KG1 (cell line): ENCODE measurements at regions not wholly inside any gene's neighbourhood (a gene's known extent, or its start where the extent isn't known, plus 50 kb on each side); places are given as distances from the start of the nearest gene placed in this dataset.
"Not testable (repeated sequence)": the region's sequence is repeated elsewhere in the genome, so short reads cannot be mapped to it uniquely, and the experiment has no call there.

Source experiments
- DNase-seq: peaks from one replicate; lab custom pipeline; 2025; lab: John Stamatoyannopoulos, UW

DNA sequence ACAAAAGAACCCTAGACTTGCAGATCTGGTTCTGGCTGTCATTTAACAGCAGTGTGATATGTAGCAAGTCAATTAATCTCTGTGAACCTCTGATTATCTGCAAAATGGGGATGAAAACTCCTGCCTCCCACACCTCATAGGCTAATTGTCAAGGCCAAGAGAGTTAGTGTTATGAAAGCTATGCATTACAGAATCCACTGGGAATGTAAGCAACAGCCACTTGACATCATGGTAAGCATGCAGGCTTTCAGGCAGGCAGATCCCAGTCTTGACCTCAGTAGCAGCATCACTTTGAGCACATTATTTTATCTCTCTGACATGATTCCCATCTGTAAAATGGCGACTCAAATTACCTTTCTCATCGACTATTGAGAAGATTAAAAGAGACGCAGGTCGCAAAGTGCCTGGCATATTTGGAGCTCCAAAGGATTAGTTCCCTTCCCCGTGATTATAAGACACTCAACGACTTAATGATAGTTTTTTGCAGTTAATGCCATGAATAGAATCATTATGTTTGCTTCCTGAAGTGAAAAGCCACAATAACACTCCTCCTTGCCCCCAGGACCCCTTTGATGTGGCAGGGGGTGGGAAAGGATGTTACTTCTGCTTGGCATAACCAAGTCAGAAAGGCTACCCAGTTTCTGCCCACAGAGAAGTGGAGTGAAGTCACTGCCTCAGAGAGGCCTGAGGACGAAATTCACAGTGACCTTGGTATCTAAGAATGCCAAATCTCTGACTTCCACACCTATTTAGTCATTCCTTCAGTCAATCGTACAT, 273.0 kb upstream of the NFIA start:
- no peak for DNase-seq

DNA sequence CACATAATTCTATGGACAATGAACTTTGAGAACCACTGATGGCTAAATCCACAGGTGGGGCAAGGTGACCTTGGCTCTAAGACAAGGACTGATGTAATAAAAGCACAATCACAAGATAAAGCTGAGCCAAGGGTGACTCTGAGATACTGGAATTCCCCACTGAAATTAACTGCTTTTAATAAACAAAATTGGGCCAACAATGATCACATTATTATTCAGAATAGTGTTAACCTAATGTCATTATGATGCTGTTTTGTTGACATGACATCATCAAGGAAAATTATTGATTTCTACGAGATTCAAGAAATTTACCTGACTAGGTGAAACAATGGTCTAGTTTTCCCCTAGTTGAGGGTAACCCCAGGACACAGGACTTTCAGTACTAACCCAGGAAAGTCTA, 273.7 kb upstream of the NFIA start:
- no peak for DNase-seq

DNA sequence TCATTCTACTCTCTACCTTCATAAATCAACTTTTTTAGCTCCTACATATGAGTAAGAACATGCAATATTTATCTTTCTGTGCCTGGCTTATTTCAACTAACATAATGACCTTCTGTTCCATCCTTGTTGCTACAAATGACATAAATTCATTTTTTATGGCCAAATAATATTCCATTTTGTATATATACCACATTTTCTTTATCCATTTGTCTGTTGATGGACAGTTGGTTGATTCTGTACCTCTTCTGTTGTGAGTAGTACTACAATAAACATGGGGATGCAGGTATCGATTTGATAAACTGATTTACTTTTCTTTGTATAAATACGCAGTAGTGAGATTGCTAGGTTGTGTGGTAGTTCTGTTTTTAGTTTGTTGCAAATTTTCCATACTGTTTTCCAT, 279.5 kb upstream of the NFIA start:
- DNase-seq, result no peak

DNA sequence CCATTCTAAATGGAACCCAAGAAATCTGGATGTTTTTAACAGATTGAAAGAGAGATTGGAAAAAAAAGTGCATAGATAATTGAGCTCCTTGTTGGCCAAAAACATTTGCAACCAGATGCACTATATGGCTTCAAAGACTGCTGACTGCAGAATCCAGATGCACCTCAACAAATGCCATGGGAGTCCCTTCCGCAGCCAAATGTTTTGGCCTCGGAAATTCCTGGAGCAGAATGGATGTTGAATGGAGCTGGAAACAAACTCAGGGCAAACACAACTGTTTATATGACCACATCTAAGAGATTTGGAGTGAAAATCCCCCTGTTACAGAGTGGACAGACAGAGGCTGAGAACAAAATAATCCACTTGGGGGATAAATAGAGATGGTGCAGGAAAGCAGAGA, 285.0 kb upstream of the NFIA start:
- DNase-seq, result no peak

DNA sequence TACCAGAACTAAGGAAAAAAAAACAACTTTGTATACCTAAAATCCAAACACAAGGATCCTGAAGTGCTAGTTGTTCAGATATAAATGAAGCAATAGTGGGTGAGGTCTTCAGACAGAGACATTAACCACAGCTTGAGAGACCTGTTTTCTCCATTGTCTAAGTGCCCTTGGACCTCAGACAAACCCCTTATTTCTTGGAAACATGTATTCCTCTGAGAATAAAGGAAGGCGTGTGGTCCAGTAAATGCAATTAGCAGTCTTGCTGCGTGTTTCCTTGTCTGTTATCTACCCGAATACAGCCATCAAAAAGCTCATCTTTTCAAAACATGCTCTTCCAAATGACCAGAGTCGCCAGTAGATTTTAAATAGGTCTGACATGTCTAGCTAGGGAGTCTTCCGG, 291.1 kb upstream of the NFIA start:
- no peak for DNase-seq

DNA sequence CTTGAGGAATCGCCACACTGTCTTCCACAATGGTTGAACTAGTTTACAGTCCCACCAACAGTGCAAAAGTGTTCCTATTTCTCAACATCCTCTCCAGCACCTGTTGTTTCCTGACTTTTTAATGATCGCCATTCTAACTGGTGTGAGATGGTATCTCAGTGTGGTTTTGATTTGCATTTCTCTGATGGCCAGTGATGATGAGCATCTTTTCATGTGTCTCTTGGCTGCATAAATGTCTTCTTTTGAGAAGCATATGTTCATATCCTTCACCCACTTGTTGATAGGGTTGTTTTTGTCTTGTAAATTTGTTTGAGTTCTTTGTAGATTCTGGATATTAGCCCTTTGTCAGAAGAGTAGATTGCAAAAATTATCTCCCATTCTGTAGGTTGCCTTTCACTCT, 309.3 kb upstream of the NFIA start:
- DNase-seq, result not testable (repeated sequence)

DNA sequence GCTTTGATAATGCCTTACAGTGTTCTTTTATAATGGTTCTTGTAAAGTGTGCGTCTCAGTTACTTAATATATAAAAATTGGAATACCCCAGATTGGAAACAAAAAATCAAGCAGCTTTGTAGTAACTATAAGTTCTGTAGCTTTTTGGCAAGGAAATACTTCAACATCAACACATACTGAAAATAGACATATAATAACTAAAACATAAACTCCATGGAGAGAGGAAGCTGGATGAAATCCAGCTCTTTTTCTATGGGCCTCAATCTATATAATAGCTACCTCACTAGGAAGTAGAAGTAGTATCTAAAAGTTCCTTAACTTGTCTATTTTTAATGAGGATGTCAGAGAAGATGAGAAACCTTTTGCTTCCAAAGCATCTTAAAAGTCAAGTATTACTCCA, 313.3 kb upstream of the NFIA start:
- DNase-seq, result no peak

DNA sequence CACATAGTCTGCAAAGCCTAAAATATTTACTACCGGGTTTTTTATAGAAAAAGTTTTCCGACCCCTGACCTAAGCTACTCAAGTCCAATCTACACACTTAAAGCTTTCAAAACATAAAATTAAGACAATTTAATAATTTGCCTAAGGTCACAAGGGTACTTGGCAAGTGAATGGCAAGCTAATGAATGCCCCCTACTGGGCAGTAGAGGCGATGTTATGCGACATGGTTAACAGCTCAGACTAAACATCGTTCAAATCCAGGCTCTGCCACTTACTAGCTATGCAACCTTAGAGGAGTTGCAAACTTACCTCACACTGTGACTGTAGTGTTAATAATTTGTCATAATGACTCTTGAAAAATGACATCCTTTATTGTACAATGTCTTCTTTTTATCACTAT, 317.2 kb upstream of the NFIA start:
- peak; percentile 18 for DNase-seq

DNA sequence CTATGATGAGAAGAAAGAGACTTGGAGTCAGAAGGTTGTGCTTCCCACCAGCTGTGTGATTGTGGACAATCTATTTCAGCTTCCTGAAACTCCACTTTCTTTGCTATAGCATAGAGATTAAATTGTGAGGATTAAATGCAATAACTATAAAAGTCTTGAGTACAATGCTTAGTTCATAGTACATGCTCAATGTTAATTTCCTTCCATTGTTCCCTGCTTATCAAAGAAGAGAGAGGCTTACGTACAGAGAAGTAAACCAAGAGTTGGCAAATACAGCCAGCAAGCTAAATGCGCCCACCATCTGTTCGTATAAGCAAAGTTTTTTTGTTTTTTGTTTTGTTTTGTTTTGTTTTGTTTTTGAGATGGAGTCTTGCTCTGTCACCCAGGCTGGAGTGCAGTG, 317.9 kb upstream of the NFIA start:
- DNase-seq, result no peak

DNA sequence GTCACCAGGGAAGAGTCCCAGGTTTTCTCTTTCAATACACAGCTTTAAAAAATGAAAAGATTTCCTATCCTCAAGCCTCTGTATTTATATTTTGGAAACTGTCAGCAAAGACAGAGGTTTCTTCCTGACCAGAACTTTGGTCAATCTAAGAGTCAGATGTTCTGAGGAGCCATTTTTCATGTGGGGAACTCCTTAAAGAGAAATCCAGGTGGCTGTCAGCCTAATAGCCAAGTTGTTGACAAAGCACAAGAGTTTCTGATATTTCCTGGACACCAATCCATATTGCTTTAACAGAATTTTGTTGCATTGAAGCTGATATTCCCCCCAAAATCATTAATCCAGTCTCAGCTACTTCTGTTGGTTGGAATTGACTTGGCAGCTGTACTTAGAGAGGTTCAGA, 318.6 kb upstream of the NFIA start:
- DNase-seq, result no peak

DNA sequence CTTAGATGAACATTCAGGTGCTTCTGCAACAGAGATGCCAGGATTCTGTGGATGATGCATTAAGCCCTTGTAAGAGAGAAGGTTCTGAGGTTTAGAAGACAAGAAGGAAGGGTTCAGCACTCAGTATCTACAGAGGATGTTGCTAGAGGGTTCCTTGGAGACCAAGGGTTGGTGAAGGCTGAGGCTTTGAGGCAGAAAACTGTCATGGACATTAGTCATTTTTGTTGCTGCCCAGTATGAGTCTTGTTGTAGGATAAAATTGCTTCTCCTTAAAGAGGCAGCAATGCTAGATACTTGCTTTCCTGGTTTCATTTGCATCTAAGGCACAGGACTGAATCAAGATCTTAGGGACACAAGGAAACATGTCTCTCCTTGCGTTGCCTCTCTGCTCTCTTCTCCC, 319.4 kb upstream of the NFIA start:
- no peak for DNase-seq

DNA sequence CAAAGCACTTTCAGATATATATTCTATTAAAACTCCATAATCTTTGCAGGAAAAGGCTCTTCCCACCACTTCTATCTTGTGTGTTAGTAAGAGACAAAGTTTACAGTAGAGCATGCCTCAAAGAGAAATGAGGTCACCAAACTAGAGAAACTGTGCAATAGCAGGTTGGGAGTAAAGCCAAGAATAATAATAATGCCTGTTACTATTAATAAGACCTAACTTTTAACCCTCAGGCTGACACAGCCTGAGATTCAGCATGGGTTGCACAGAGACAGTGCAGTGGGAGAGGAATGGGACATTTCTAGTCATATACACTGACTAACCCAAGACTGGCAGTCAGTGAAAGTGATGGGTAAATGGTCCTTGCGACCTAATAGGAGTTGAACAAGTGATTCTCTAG, 320.2 kb upstream of the NFIA start:
- no peak for DNase-seq

DNA sequence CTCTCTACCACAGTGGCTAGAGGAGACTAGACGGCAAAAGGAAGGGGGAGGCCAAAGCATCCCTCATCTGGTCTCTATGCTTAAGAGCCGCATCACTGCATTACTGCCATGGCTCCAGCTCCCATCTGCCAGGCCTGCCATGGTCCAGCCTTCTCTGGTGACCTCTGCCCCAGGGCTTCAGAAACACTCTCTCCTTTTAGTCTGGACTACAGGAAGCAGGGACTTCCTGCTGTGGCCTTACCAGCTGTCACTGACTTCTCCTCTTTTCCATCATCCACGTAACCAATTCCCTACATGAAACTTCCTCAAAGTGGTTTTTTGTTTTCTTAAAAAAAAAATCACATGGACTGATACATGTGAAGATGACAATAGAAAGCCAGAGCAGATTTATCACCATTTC, 323.1 kb upstream of the NFIA start:
- DNase-seq, result no peak

DNA sequence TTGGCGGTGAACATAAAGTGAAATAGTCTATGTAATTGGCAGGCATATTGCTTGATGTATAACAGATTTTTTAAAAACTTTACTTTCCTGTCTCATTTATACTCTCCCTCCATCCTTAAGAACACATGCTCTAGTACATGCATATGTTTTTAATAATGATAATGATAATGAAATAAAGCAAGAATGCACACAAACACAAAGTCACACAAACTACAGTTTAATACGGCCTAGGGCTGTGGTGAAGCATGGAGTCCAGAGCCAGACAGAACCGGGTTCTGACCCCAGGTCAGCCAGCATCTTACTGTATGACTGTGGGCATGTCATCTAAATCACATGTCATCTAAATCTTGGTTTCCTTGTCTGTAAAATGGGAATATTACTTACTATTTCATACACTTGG, 324.9 kb upstream of the NFIA start:
- DNase-seq, result no peak

DNA sequence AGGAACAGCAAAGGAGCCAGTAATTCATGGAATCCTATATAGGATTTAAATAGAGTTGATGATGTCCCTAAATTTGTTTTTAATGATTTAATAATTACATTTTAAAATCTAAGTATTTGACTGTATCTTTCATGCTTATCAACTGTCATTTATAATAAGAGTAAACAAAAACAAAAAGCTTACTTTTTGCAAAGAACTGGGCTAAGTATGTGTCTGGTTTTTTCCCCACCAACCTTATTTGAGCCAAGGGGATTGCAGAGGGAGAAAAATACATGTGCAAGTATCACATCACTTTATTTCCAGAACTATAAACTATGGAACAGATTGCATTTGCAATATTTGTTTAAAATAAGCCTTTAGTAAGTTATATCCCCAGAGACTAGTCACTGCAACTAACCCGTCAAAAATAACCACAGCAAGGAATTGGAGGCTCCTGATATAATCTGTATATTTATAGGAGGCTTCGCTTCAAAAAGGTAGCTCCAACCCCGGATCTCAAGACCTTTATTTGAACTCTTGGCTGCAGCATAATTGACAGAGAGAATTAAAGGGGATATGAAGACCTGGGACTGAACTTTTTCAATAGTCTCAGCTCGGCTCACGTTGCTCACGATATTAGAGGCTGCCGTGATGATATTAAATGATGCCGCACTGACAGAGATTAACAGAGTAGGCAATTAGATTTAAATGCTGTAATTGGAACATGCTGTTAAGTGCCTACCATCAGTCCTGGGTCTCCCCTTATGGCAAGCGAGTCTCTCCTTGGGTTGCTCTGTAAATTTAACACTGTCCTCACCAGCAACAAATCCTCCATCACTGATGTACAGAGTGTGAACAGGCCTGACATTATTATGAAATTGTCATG, 329.1 kb upstream of the NFIA start:
- DNase-seq, result no peak

DNA sequence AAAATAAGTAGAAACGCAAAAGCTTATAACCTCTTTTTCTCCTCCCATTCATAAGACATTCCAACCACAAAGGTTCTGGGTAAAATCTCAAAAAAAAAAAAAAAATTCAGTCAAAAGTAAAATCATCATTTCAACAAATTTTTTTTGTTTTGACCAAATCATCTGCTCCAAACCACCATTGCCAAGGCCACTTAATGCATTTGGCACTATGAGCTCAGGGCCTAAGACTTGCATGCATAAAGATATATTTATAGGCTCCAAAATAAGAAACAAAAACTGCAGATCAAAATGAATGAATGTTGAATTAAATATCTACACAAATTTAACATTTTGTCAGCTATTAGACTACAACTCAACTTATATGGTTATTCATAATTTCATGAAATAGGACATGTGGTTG, 331.1 kb upstream of the NFIA start:
- DNase-seq, result no peak

DNA sequence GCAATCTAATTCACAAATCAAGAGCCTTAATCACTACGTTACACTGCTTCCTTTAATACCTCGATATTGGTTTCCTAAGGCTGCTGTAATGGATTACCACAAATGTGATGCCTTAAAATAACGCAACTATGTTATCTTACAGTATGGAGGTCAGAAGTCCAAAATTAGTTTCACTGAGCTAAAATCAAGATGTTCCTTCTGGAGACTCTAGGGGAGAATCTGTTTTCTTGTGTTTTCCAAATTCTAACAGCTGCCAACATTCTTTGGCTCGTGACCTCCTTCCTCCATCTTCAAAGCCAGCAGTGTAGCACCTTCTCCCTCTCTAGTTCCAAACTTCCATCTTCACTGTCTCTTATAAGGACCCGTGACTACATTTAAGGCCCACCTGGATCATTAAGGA, 335.0 kb upstream of the NFIA start:
- no peak for DNase-seq

DNA sequence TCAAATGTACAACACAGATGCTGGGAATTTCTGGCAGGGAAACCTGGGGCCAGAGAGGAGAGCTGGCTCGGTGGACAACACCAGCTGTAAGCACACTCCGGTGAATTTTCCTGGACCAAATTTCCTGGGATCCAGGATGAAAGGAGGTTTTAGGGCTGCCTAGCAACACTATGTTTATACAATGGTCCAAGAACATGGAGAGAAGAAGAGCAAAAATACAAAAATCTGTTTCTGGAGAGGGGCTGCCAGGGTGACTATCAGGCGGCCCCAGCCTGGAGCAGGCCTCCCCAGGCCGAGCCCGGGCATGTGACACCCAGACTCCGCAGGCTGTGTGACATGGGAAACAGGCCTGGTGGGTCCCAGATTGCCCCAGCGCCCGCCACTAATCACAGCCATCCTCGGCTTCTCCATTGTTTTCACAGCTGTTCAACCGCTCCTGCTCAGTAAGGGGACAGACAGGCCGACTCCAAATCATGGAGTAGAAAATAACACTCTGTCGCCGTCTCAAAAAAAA, 336.0 kb upstream of the NFIA start:
- no peak for DNase-seq

DNA sequence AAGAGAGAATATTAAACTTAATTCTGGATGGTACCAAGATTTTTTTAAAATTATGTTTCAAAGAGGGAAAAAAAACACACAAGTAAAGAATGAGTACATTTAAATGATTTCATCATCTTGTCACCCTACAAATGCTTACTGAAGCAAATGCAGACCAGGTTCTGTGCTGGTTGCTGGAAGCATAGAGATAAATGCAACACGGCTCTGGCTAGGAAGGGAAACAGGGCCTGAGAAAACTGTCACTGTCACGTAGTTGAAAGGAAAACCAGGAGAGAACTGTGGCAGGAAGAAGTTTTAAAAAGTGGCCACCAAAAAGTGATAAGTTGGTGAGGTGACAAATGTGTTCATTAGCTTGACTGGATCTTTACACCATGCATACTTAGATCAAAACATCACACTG, 336.9 kb upstream of the NFIA start:
- DNase-seq, result no peak

DNA sequence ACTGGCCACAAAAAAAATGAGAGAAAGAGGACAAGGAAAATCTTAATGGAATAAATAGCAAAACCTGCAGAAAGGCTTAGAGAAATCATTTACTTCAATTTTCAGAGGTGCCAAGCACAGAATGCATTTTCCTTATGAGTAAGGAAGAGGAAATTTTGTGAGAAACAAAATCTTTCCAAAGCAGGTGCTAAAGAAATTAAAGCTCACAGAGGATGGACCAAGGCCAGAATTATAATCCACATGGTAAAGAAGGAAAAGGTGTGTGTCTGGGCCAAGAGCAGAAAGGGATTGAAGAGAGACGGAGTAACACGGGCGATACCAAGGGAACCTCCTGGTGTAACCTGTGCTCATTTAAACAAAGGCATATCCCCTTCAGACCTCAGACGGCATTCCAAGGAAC, 340.0 kb upstream of the NFIA start:
- DNase-seq, result no peak

DNA sequence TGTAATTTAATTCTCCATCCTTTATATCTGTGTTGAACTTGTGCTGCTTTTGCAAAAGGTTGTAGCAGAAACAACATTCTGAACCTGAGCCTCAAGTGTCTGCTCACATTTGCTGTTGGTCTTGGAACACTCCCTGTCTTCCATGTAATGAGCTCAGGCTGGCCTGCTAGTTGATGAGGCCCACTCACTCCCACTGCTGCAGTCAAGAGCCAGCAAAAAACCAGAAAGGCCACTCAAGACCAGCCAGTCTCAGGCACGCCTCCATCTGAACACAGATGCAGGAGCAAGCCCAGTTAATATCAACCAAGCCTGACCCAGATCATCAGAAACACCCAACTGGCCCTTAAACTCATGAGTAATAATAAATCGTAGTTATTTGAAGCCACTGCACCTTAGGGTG, 342.2 kb upstream of the NFIA start:
- DNase-seq, result no peak

DNA sequence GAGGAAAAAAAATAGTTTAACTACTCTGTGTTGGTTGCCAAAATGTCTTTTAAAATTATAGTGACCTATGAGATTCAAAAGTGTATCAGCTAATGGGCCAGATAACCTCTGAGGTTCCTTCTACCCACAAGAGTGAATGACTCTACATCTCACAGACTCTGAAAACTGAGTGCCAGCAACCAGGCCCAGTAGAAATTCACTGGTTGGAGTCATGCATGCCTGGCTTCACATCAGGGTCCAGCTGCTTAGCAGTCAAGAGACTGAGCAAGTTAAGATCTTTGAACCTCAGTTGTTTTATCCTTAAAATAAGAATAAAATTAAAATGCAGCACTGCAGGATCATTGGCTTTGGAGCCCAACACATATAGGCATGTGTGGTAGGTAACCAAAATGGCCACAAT, 342.6 kb upstream of the NFIA start:
- DNase-seq, result no peak

DNA sequence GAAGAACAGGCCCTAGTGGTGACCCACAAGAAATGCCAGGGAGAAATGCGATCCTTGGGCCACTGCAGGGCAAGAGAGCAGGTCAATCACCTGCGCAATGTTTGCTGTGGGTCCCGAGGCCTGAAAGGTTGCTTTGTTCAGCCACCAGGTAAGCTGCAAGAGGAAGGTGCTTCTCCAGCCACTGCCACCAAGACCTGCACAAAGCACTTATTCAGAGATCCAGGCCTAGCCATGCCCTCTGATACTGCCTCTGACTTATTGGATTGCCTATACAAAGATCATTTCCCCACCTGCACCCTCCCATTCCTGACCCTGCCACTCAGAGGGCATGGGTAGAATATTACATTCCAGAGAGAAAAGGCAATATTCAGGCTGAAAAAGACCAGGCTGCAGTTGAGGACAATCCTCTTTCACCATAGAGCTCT, 349.4 kb upstream of the NFIA start:
- DNase-seq, result no peak
